Activated B cell treated with CpG ODN at 0.5 μM for 24 hours (primary cell): ENCODE measurements at regions not wholly inside any gene's neighbourhood (a gene's known extent, or its start where the extent isn't known, plus 50 kb on each side); places are given as distances from the start of the nearest gene placed in this dataset.

Source experiments
- ATAC-seq: fragments of 200-7000 bp; cut with Tn5 transposase; one replicate; pipeline ENCODE4 v1.10.0; 2021; ENCODE audit warnings: low read depth, mild to moderate bottlenecking, moderate library complexity
- CTCF ChIA-PET: fragments of 350-600 bp; sonication (Branson Sonifier 250); formaldehyde crosslinking; loops from one replicate; lab custom pipeline; 2021; ENCODE audit warnings: antibody characterized with exemption; lab: Charles Lee
- POLR2A ChIA-PET: fragments of 350-600 bp; sonication (Branson Sonifier 250); formaldehyde crosslinking; loops from one replicate; lab custom pipeline; 2021; ENCODE audit warnings: antibody characterized with exemption; lab: Charles Lee
- DNase-seq: peaks from one replicate; pipeline ENCODE4 v3.0.0; 2022
- H3K27ac Mint-ChIP-seq: one replicate; pipeline ENCODE4 v1.8.0; 2020; ENCODE audit warnings: mixed read lengths
- H3K27me3 Mint-ChIP-seq: one replicate; pipeline ENCODE4 v1.8.0; 2021; ENCODE audit warnings: mixed read lengths
- H3K36me3 Mint-ChIP-seq: one replicate; pipeline ENCODE4 v1.8.0; 2021; ENCODE audit warnings: low read depth, mixed read lengths
- H3K4me1 Mint-ChIP-seq: one replicate; pipeline ENCODE4 v1.8.0; 2021; ENCODE audit warnings: mixed read lengths
- H3K4me3 Mint-ChIP-seq: one replicate; pipeline ENCODE4 v1.8.0; 2020; ENCODE audit warnings: mild to moderate bottlenecking, mixed read lengths
- H3K9me3 Mint-ChIP-seq: one replicate; pipeline ENCODE4 v1.8.0; 2020; ENCODE audit warnings: mixed read lengths
- intact Hi-C: fragments of 100-400 bp; cut with micrococcal nuclease; formaldehyde crosslinking; loops from one replicate; pipeline ENCODE4 v1.15.1; 2024
- TF ChIP-seq, protein P1 (sequence below): fragments of 200-600 bp; IDR thresholded peaks from one replicate; pipeline ENCODE4 v1.8.0; 2022; ENCODE audit warnings: antibody characterized with exemption, mild to moderate bottlenecking

GRCh38 chr1:59155351-59155750 is 141.5 kb upstream of the FGGY start:
- peaks cover 14% of the 10 kb centered on the region for H3K4me1 Mint-ChIP-seq
- no peak overlapping the region for H3K27ac Mint-ChIP-seq
- DNase-seq: no peak
- TF ChIP-seq, protein P1, sequence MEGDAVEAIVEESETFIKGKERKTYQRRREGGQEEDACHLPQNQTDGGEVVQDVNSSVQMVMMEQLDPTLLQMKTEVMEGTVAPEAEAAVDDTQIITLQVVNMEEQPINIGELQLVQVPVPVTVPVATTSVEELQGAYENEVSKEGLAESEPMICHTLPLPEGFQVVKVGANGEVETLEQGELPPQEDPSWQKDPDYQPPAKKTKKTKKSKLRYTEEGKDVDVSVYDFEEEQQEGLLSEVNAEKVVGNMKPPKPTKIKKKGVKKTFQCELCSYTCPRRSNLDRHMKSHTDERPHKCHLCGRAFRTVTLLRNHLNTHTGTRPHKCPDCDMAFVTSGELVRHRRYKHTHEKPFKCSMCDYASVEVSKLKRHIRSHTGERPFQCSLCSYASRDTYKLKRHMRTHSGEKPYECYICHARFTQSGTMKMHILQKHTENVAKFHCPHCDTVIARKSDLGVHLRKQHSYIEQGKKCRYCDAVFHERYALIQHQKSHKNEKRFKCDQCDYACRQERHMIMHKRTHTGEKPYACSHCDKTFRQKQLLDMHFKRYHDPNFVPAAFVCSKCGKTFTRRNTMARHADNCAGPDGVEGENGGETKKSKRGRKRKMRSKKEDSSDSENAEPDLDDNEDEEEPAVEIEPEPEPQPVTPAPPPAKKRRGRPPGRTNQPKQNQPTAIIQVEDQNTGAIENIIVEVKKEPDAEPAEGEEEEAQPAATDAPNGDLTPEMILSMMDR: no peak
- POLR2A ChIA-PET: no interaction called here
- intact Hi-C loops: no loop called here
- peaks cover 6% of the 10 kb centered on the region for H3K9me3 Mint-ChIP-seq
- peaks cover 2% of the 10 kb centered on the region for H3K36me3 Mint-ChIP-seq
- CTCF ChIA-PET: no interaction called here
- no peak for ATAC-seq
- H3K4me3 Mint-ChIP-seq: no peak overlapping the region
- no peaks in the 10 kb centered on the region for H3K27me3 Mint-ChIP-seq

GRCh38 chr1:59156051-59156450 is 140.8 kb upstream of the FGGY start:
- H3K27ac Mint-ChIP-seq: no peak overlapping the region
- ATAC-seq (no peak), DNase-seq (no peak)
- TF ChIP-seq, protein P1: no peak
- ChIA-PET CTCF (no interaction called here), POLR2A (no interaction called here)
- no peak overlapping the region for H3K4me3 Mint-ChIP-seq
- intact Hi-C loops: no loop called here
- H3K9me3 Mint-ChIP-seq: peaks cover 6% of the 10 kb centered on the region
- peaks cover 7% of the 10 kb centered on the region for H3K4me1 Mint-ChIP-seq
- H3K27me3 Mint-ChIP-seq: no peaks in the 10 kb centered on the region
- peaks cover 2% of the 10 kb centered on the region for H3K36me3 Mint-ChIP-seq

DNA sequence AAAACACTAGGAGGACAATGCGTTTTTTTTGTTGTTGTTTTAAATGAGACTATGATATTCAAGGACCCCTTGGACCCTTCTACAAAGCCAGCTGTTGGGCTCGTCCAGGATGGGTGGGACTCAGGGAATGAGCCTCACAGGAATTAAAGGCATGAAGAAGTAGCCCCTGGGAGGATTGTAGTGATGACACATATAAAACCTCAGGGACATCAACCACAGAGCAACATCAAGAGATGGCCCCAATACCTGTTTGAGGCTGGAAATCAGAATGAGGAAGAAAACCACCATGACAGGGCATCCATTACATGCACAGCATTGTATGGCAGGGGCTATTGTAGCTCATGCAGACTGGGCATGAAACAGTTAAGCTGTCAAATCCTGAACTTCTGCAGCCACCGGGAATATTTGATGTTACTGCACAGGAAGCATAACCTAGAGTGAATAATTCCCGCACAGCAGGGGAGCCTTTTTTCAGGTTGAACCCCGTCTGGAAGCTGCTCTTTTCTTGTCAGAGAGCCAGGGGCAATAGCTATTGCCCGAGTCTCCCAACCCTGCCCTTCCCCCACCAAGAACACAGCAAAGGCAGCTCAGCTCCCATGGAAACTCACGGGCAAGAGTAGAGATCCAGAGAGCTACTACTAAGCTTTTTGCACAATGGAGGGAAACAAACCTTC is 140.2 kb upstream of the FGGY start:
- Mint-ChIP-seq H3K36me3 (peaks cover 2% of the 10 kb centered on the region), H3K4me1 (peaks cover 1% of the 10 kb centered on the region), H3K9me3 (peaks cover 6% of the 10 kb centered on the region), H3K27me3 (no peaks in the 10 kb centered on the region), H3K4me3 (no peak overlapping the region), H3K27ac (no peak overlapping the region)
- ATAC-seq (no peak), DNase-seq (no peak)
- POLR2A ChIA-PET: no interaction called here
- TF ChIP-seq, protein P1: no peak
- intact Hi-C loops: no loop called here
- CTCF ChIA-PET: no interaction called here

DNA sequence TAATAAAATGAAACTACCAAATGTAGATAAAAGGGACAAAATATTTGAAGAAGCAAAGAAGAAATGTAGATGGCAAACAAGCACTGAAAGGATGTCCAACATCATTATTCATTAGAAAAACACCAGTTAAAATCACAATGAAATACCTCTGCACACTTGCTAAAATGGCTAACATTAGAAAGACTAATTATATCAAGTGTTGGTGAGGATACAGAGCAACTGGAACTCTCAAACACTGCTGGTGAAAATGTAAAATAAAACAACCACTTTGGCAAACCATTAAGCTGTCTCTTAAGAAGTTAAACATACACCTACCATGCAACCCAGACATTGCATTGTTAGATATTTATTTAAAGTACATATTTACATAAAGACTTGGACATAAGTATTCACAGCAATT is 138.6 kb upstream of the FGGY start:
- ChIA-PET POLR2A (no interaction called here), CTCF (no interaction called here)
- H3K4me3 Mint-ChIP-seq: no peak overlapping the region
- intact Hi-C loops: no loop called here
- H3K4me1 Mint-ChIP-seq: no peaks in the 10 kb centered on the region
- H3K9me3 Mint-ChIP-seq: peaks cover 6% of the 10 kb centered on the region
- DNase-seq: no peak
- TF ChIP-seq, protein P1: no peak
- no peak for ATAC-seq
- H3K27ac Mint-ChIP-seq: no peak overlapping the region
- H3K36me3 Mint-ChIP-seq: peaks cover 2% of the 10 kb centered on the region
- H3K27me3 Mint-ChIP-seq: no peaks in the 10 kb centered on the region

- Mint-ChIP-seq H3K9me3 (peaks cover 6% of the 10 kb centered on the region), H3K27ac (no peak overlapping the region), H3K4me1 (no peaks in the 10 kb centered on the region), H3K27me3 (no peaks in the 10 kb centered on the region), H3K36me3 (peaks cover 2% of the 10 kb centered on the region), H3K4me3 (no peak overlapping the region)
- intact Hi-C loops: no loop called here
- DNase-seq (no peak), ATAC-seq (no peak)
- POLR2A ChIA-PET: no interaction called here
- CTCF ChIA-PET: no interaction called here
- TF ChIP-seq, protein P1: no peak
Measured at GRCh38 chr1:59159557-59160203, 137.2 kb upstream of the FGGY start.
